ENCODE measurements at regions not wholly inside any gene's neighbourhood (a gene's known extent, or its start where the extent isn't known, plus 50 kb on each side); places are given as distances from the start of the nearest gene placed in this dataset.

- H3K27me3 ChIP-seq (ENCODE audit: insufficient read depth, low read depth) = no peaks in the 10 kb centered on the region
- H3K36me3 ChIP-seq (ENCODE audit: low read depth) = no peaks in the 10 kb centered on the region
- H3K79me2 ChIP-seq (ENCODE audit: low read depth) = no peaks in the 10 kb centered on the region
- H3K4me3 ChIP-seq = no peak overlapping the region
- ChIA-PET POLR2A (ENCODE audit: unreplicated experiment) (no interaction called here), CTCF (no interaction called here)
- no peaks in the 10 kb centered on the region for H3F3A ChIP-seq (ENCODE audit: insufficient read depth, low read depth)
- BruUV-seq (replicated peaks) = no TSS peak
- H3K4me2 ChIP-seq = no peak overlapping the region
- H3K4me1 ChIP-seq (replicated peaks; ENCODE audit: insufficient read depth) = no peaks in the 10 kb centered on the region
- H2AFZ ChIP-seq = no peak overlapping the region
- intact Hi-C loops (cut with micrococcal nuclease; ENCODE audit: unreplicated experiment) = no loop called here
- no peak for TF ChIP-seq EZH2 (IDR thresholded peaks at IDR 0.05; ENCODE audit: low read depth)
- no peak for TF ChIP-seq CTCF (conservative IDR thresholded peaks at IDR 0.05)
- H4K20me1 ChIP-seq (ENCODE audit: insufficient read depth) = no peaks in the 10 kb centered on the region
- H3K27ac ChIP-seq = no peak overlapping the region
- H3K9me3 ChIP-seq (ENCODE audit: insufficient read depth, low read depth) = no peaks in the 10 kb centered on the region
- no peaks in the 10 kb centered on the region for H3K9me2 ChIP-seq (ENCODE audit: insufficient read depth)
- no peak for DNase-seq
These were observed 413.2 kb upstream of the JAG1 start for GRCh38 chr20:11086970-11087369.

GRCh38 chr20:11090751-11091150 is 417.0 kb upstream of the JAG1 start:
- no peak overlapping the region for H3K27ac ChIP-seq
- H3K9me3 ChIP-seq (ENCODE audit: insufficient read depth, low read depth) = no peaks in the 10 kb centered on the region
- no peaks in the 10 kb centered on the region for H3F3A ChIP-seq (ENCODE audit: insufficient read depth, low read depth)
- no peak for DNase-seq
- H2AFZ ChIP-seq = no peak overlapping the region
- no peaks in the 10 kb centered on the region for H3K79me2 ChIP-seq (ENCODE audit: low read depth)
- H3K36me3 ChIP-seq (ENCODE audit: low read depth) = no peaks in the 10 kb centered on the region
- no peaks in the 10 kb centered on the region for H3K4me1 ChIP-seq (replicated peaks; ENCODE audit: insufficient read depth)
- CTCF ChIA-PET = no interaction called here
- no peaks in the 10 kb centered on the region for H3K9me2 ChIP-seq (ENCODE audit: insufficient read depth)
- no peak overlapping the region for H3K4me3 ChIP-seq
- intact Hi-C loops (cut with micrococcal nuclease; ENCODE audit: unreplicated experiment) = no loop called here
- TF ChIP-seq CTCF (conservative IDR thresholded peaks at IDR 0.05) (no peak), EZH2 (IDR thresholded peaks at IDR 0.05; ENCODE audit: low read depth) (no peak)
- H3K4me2 ChIP-seq = no peak overlapping the region
- POLR2A ChIA-PET (ENCODE audit: unreplicated experiment) = no interaction called here
- no TSS peak for BruUV-seq (replicated peaks)
- H4K20me1 ChIP-seq (ENCODE audit: insufficient read depth) = no peaks in the 10 kb centered on the region
- no peaks in the 10 kb centered on the region for H3K27me3 ChIP-seq (ENCODE audit: insufficient read depth, low read depth)

GRCh38 chr20:11091511-11091910 is 417.7 kb upstream of the JAG1 start:
- BruUV-seq (replicated peaks) = no TSS peak

More at GRCh38 chr20:11091511-11091910, 417.7 kb upstream of the JAG1 start:
- intact Hi-C loops (cut with micrococcal nuclease; ENCODE audit: unreplicated experiment) = no loop called here
- no peaks in the 10 kb centered on the region for H3K4me1 ChIP-seq (replicated peaks; ENCODE audit: insufficient read depth)
- H3K9me3 ChIP-seq (ENCODE audit: insufficient read depth, low read depth) = no peaks in the 10 kb centered on the region
- no peak overlapping the region for H3K4me2 ChIP-seq
- H3K27me3 ChIP-seq (ENCODE audit: insufficient read depth, low read depth) = no peaks in the 10 kb centered on the region
- DNase-seq = no peak
- no peaks in the 10 kb centered on the region for H4K20me1 ChIP-seq (ENCODE audit: insufficient read depth)
- TF ChIP-seq CTCF (conservative IDR thresholded peaks at IDR 0.05) (no peak), EZH2 (IDR thresholded peaks at IDR 0.05; ENCODE audit: low read depth) (no peak)
- H3K79me2 ChIP-seq (ENCODE audit: low read depth) = no peaks in the 10 kb centered on the region
- H3F3A ChIP-seq (ENCODE audit: insufficient read depth, low read depth) = no peaks in the 10 kb centered on the region
- no peak overlapping the region for H3K27ac ChIP-seq
- H3K4me3 ChIP-seq = no peak overlapping the region
- ChIA-PET CTCF (no interaction called here), POLR2A (ENCODE audit: unreplicated experiment) (no interaction called here)
- no peaks in the 10 kb centered on the region for H3K9me2 ChIP-seq (ENCODE audit: insufficient read depth)
- H2AFZ ChIP-seq = no peak overlapping the region
- H3K36me3 ChIP-seq (ENCODE audit: low read depth) = no peaks in the 10 kb centered on the region
